ENCODE measurements at regions not wholly inside any gene's neighbourhood (a gene's known extent, or its start where the extent isn't known, plus 50 kb on each side); places are given as distances from the start of the nearest gene placed in this dataset.

DNA sequence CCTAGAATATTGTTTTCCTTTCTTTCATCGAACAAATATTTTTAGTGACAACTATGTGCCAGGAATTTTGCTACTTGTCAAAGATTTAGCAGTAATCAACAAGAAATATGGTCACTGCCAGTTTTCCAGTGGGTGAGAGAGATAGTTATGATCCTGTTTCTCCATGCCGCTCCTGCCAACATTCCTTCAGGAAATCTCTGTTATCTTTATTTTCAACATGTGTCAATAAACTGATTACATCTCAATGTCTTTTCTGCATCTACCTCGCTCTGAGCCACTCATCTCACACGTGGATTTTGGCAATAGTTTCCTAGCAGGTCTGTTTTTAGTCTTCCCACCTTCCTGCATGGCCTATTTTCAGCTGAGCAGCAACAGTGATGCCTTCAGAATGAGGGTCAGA is 650.0 kb upstream of the STXBP6 start:
- TF ChIP-seq FOXM1 (IDR thresholded peaks at IDR 0.05; ENCODE audit: borderline replicate concordance, low read depth) (no peak), RAD21 (IDR thresholded peaks at IDR 0.05; ENCODE audit: low read depth) (no peak), CREB1 (IDR thresholded peaks at IDR 0.05; ENCODE audit: low read depth) (no peak), TEAD4 (IDR thresholded peaks at IDR 0.05) (no peak), YY1 (IDR thresholded peaks at IDR 0.05; ENCODE audit: low read depth) (no peak), EP300 (IDR thresholded peaks at IDR 0.05; ENCODE audit: borderline replicate concordance) (no peak), TCF12 (IDR thresholded peaks at IDR 0.05; ENCODE audit: low read depth) (no peak), NFIC (IDR thresholded peaks at IDR 0.05) (no peak), TAF1 (IDR thresholded peaks at IDR 0.05; ENCODE audit: low read depth) (no peak), CEBPB (IDR thresholded peaks at IDR 0.05) (no peak), ZBTB7A (IDR thresholded peaks at IDR 0.05; ENCODE audit: low read depth) (no peak), EGR1 (IDR thresholded peaks at IDR 0.05) (no peak)
- TF ChIP-seq, protein P1, sequence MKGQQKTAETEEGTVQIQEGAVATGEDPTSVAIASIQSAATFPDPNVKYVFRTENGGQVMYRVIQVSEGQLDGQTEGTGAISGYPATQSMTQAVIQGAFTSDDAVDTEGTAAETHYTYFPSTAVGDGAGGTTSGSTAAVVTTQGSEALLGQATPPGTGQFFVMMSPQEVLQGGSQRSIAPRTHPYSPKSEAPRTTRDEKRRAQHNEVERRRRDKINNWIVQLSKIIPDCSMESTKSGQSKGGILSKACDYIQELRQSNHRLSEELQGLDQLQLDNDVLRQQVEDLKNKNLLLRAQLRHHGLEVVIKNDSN (IDR thresholded peaks at IDR 0.05), result no peak
- TF ChIP-seq, protein P2, sequence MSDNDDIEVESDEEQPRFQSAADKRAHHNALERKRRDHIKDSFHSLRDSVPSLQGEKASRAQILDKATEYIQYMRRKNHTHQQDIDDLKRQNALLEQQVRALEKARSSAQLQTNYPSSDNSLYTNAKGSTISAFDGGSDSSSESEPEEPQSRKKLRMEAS (IDR thresholded peaks at IDR 0.05), result no peak
- TF ChIP-seq, protein P3, sequence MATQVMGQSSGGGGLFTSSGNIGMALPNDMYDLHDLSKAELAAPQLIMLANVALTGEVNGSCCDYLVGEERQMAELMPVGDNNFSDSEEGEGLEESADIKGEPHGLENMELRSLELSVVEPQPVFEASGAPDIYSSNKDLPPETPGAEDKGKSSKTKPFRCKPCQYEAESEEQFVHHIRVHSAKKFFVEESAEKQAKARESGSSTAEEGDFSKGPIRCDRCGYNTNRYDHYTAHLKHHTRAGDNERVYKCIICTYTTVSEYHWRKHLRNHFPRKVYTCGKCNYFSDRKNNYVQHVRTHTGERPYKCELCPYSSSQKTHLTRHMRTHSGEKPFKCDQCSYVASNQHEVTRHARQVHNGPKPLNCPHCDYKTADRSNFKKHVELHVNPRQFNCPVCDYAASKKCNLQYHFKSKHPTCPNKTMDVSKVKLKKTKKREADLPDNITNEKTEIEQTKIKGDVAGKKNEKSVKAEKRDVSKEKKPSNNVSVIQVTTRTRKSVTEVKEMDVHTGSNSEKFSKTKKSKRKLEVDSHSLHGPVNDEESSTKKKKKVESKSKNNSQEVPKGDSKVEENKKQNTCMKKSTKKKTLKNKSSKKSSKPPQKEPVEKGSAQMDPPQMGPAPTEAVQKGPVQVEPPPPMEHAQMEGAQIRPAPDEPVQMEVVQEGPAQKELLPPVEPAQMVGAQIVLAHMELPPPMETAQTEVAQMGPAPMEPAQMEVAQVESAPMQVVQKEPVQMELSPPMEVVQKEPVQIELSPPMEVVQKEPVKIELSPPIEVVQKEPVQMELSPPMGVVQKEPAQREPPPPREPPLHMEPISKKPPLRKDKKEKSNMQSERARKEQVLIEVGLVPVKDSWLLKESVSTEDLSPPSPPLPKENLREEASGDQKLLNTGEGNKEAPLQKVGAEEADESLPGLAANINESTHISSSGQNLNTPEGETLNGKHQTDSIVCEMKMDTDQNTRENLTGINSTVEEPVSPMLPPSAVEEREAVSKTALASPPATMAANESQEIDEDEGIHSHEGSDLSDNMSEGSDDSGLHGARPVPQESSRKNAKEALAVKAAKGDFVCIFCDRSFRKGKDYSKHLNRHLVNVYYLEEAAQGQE (IDR thresholded peaks at IDR 0.05; ENCODE audit: low read depth), result no peak

DNA sequence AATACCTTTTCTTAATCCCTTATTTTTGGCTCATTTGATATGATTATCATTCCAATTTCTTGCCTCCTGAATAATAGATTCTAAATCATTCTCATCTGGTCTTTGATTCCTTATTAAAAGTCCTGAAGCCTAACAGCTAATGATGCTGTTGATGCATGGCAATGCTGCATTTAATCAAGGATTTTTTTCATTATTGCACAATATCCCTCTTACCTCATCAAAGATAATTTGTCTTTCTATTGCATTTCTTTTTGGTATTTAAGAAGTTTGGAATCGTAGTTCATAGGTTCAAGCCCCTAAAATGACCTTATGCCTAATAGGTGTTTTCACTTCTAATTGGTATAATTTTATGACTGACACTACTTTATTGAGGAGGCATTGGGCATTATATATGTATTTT is 648.2 kb upstream of the STXBP6 start:
- TF ChIP-seq, protein P2 (IDR thresholded peaks at IDR 0.05), result no peak
- TF ChIP-seq CEBPB (IDR thresholded peaks at IDR 0.05), result 0 out of 2 replicates have a peak, but pooled peaks have one; percentile 52

DNA sequence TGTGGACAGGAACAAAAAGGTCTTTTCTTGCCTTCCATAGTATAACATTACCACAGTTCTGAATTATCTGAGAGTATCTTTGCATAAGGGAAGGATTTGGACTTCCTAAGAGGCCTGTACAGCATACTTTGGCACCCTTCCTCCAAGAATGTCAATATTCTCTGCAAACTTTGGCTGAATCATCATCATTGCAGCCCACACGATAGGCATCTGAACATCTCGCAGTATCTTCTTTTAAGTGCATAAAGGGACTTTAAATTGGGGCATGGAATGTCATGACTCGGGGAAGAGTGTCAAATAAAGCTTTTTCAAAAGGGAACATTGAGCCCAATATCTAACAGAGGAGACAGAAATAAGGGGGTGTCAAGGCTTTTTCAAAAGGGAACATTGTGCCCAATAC is 646.2 kb upstream of the STXBP6 start:
- TF ChIP-seq FOXM1 (IDR thresholded peaks at IDR 0.05; ENCODE audit: borderline replicate concordance, low read depth), result no peak
- TF ChIP-seq CREB1 (IDR thresholded peaks at IDR 0.05; ENCODE audit: low read depth), result no peak
- TF ChIP-seq, protein P2 (IDR thresholded peaks at IDR 0.05), result no peak
- no peak for TF ChIP-seq EGR1 (IDR thresholded peaks at IDR 0.05)
- no peak for TF ChIP-seq RAD21 (IDR thresholded peaks at IDR 0.05; ENCODE audit: low read depth)
- TF ChIP-seq TEAD4 (IDR thresholded peaks at IDR 0.05), result no peak

DNA sequence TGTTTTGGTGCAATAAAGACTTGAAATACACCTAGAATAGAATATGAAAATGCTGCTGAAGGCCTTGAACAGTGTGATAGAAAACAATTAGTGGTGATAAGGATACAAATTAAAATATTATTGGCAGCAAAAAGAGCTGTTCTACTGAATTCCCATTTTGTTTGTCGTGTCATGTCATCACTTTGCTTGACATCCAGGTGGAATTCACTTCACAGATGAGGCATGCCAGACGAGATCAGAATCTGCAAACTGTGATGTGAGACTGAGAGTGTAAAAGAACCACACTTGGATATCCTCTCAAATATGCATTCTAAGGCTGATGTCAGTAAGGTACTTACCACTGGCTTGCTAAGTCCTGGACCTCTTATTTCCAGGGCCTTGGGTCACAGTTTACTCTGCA is 635.1 kb upstream of the STXBP6 start:
- TF ChIP-seq EGR1 (IDR thresholded peaks at IDR 0.05), result no peak
- TF ChIP-seq YY1 (IDR thresholded peaks at IDR 0.05; ENCODE audit: low read depth), result no peak
- TF ChIP-seq FOXM1 (IDR thresholded peaks at IDR 0.05; ENCODE audit: borderline replicate concordance, low read depth), result no peak
- TF ChIP-seq, protein P3 (IDR thresholded peaks at IDR 0.05; ENCODE audit: low read depth), result no peak
- no peak for TF ChIP-seq CREB1 (IDR thresholded peaks at IDR 0.05; ENCODE audit: low read depth)

DNA sequence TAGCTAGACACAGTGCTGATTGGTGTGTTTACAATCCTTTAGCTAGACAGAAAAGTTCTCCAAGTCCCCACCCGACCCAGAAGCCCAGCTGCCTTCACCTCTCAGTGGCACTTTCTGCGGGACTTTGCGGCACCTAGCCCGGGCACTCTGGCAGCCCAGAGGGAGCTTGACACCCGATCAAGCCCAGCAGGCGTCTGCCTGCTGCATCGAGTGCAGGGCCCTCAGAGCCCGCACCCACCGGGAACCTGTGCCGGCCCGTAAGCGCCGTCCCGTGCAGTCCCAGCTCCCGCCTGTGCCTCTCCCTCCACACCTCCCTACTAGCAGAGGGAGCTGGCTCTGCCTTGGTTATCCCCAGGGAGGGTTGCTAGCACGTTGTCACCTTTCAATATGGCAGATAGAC is 631.0 kb upstream of the STXBP6 start:
- no peak for TF ChIP-seq CREB1 (IDR thresholded peaks at IDR 0.05; ENCODE audit: low read depth)
- TF ChIP-seq, protein P1 (IDR thresholded peaks at IDR 0.05), result no peak
- TF ChIP-seq YY1 (IDR thresholded peaks at IDR 0.05; ENCODE audit: low read depth), result no peak
- no peak for TF ChIP-seq NFIC (IDR thresholded peaks at IDR 0.05)
- TF ChIP-seq TEAD4 (IDR thresholded peaks at IDR 0.05), result no peak
- TF ChIP-seq EGR1 (IDR thresholded peaks at IDR 0.05), result no peak
- TF ChIP-seq TAF1 (IDR thresholded peaks at IDR 0.05; ENCODE audit: low read depth), result no peak
- TF ChIP-seq FOXM1 (IDR thresholded peaks at IDR 0.05; ENCODE audit: borderline replicate concordance, low read depth), result no peak
- TF ChIP-seq, protein P3 (IDR thresholded peaks at IDR 0.05; ENCODE audit: low read depth), result no peak
- TF ChIP-seq, protein P2 (IDR thresholded peaks at IDR 0.05), result no peak
